Panc1 (cell line): ENCODE measurements at regions not wholly inside any gene's neighbourhood (a gene's known extent, or its start where the extent isn't known, plus 50 kb on each side); places are given as distances from the start of the nearest gene placed in this dataset.

Source experiments
- CTCF ChIP-seq: fragments of 450-650 bp; IDR thresholded peaks from 2 replicates; pipeline ENCODE4 v1.5.1; 2017; ENCODE audit warnings: mild to moderate bottlenecking
- POLR2AphosphoS5 ChIP-seq: IDR thresholded peaks from 2 replicates; pipeline ENCODE4 v1.6.1; 2012; ENCODE audit warnings: mild to moderate bottlenecking, low read depth, low read length, moderate library complexity

GRCh38 chr12:105510526-105510925 lies 180.0 kb downstream of the C12orf75 start:
- no peak for TF ChIP-seq POLR2AphosphoS5
- no peak for TF ChIP-seq CTCF
